ENCODE measurements at regions not wholly inside any gene's neighbourhood (a gene's known extent, or its start where the extent isn't known, plus 50 kb on each side); places are given as distances from the start of the nearest gene placed in this dataset.
A peak's percentile ranks its signal among the peaks of the same experiment; 100 is the strongest.
"Not testable (repeated sequence)": the region's sequence is repeated elsewhere in the genome, so short reads cannot be mapped to it uniquely, and the experiment has no call there.

GRCh38 chr1:200317236-200317635 is 92.6 kb downstream of the ZNF281 start:
- no peak for DNase-seq

- DNase-seq: no peak
These were observed 93.6 kb downstream of the ZNF281 start for GRCh38 chr1:200316148-200316803.

- no peak for DNase-seq
These were observed 95.6 kb downstream of the ZNF281 start for GRCh38 chr1:200314085-200314750.

- DNase-seq: no peak
These were observed 98.6 kb downstream of the ZNF281 start for GRCh38 chr1:200311256-200311655.

- no peak for DNase-seq
These were observed 99.0 kb downstream of the ZNF281 start for GRCh38 chr1:200310824-200311223.

- no peak for DNase-seq
These were observed 102.1 kb downstream of the ZNF281 start for GRCh38 chr1:200307755-200308066.

- DNase-seq: no peak
These were observed 102.7 kb downstream of the ZNF281 start for GRCh38 chr1:200306944-200307754.

GRCh38 chr1:200305806-200306205 is 104.0 kb downstream of the ZNF281 start:
- no peak for DNase-seq

- no peak for DNase-seq
These were observed 105.7 kb downstream of the ZNF281 start for GRCh38 chr1:200304171-200304570.

- no peak for DNase-seq
These were observed 106.9 kb downstream of the ZNF281 start for GRCh38 chr1:200302921-200303290.

GRCh38 chr1:200302192-200302920 is 107.5 kb downstream of the ZNF281 start:
- peak; percentile 54 for DNase-seq

GRCh38 chr1:200301152-200301551 is 108.7 kb downstream of the ZNF281 start:
- DNase-seq: no peak

- no peak for DNase-seq
These were observed 110.3 kb downstream of the ZNF281 start for GRCh38 chr1:200299571-200299970.

- DNase-seq: no peak
These were observed 111.6 kb downstream of the ZNF281 start for GRCh38 chr1:200298242-200298641.

GRCh38 chr1:200296091-200296661 is 113.7 kb downstream of the ZNF281 start:
- DNase-seq: no peak

- no peak for DNase-seq
These were observed 115.6 kb downstream of the ZNF281 start for GRCh38 chr1:200294241-200294640.

GRCh38 chr1:200292699-200293098 is 117.1 kb downstream of the ZNF281 start:
- DNase-seq: no peak

- DNase-seq: no peak
These were observed 118.7 kb downstream of the ZNF281 start for GRCh38 chr1:200291106-200291505.

- no peak for DNase-seq
These were observed 119.7 kb downstream of the ZNF281 start for GRCh38 chr1:200290010-200290685.

GRCh38 chr1:200288226-200288625 is 121.6 kb downstream of the ZNF281 start:
- no peak for DNase-seq

GRCh38 chr1:200284236-200284635 is 125.6 kb downstream of the ZNF281 start:
- not testable (repeated sequence) for DNase-seq

- DNase-seq: no peak
These were observed 127.2 kb downstream of the ZNF281 start for GRCh38 chr1:200282497-200283122.
